NCI-H128 (cell line): ENCODE measurements at regions not wholly inside any gene's neighbourhood (a gene's known extent, or its start where the extent isn't known, plus 50 kb on each side); places are given as distances from the start of the nearest gene placed in this dataset.

Experiments used
- DNase-seq: peaks from one replicate; lab custom pipeline; 2025; ENCODE audit not compliant: unreplicated experiment; lab: John Stamatoyannopoulos, UW

DNA sequence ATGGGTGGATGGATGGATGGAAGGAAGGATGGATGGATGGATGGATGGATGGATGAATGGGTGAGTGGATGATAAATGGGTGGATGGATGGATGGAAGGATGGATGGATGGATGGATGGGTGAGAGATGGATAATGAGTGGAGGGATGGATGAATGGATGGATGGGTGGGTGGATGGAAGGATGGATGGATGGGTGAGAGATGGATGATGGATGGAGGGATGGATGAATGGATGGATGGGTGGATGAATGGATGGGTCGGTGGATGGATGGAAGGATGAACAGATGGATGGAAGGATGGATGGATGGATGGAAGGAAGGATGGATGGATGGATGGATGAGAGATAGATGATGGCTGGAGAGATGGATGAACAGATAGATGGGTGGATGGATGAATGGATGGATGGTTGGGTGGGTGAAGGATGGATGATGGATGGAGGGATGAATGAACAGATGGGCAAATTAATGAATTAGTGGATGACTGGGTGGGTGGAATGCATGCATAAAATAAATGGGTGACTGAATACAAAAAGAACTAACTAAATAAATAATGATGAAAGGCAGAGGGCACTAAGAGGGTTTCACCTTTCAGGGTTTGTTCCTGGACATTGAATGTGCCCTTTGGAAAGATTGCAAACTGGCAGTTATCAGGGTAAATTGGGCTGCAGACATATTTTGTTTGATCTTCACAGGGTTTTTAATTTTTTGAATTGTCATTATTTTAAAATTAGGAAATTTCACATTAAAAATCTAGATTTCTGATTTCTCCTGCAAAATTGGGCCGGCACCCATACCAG is 50.9 kb upstream of the PTPN1 start:
- no peak for DNase-seq

GRCh38 chr20:50460115-50460607 is 50.0 kb upstream of the PTPN1 start:
- DNase-seq, result no peak
